A673 (cell line): ENCODE measurements at regions not wholly inside any gene's neighbourhood (a gene's known extent, or its start where the extent isn't known, plus 50 kb on each side); places are given as distances from the start of the nearest gene placed in this dataset.
A peak's percentile ranks its signal among the peaks of the same experiment; 100 is the strongest.

ENCODE experiments used
- BruUV-seq: library from RNA; stranded (reverse); fragments of 400-500 nt; replicated peaks from 2 replicates; lab custom pipeline; 2021; lab: Mats Ljungman, UMichigan
- CTCF ChIA-PET: fragments of 300-600 bp; sonication (Branson Sonifier 250); formaldehyde crosslinking; loops from one replicate; lab custom pipeline; 2022; ENCODE audit warnings: antibody characterized with exemption; lab: Charles Lee
- POLR2A ChIA-PET: fragments of 300-600 bp; sonication (Branson Sonifier 250); formaldehyde crosslinking; loops from one replicate; lab custom pipeline; 2022; ENCODE audit warnings: antibody characterized with exemption; ENCODE audit not compliant: low non-redundant PET; lab: Charles Lee
- DNase-seq: peaks from one replicate; pipeline ENCODE4 v3.0.0-alpha.2; 2015; ENCODE audit warnings: low spot score
- H3K27ac ChIP-seq: fragments of 200-600 bp; sonication (generic); 2 replicates; pipeline ENCODE4 v1.5.1; 2016; ENCODE audit warnings: mixed run types, low read depth, mild to moderate bottlenecking, mixed read lengths, antibody characterized with exemption, low read length; ENCODE audit not compliant: poor library complexity, severe bottlenecking
- H3K27me3 ChIP-seq: fragments of 200-600 bp; sonication (generic); replicated peaks from 2 replicates; pipeline ENCODE4 v1.6.1; 2017; ENCODE audit warnings: mixed run types, low read depth, mild to moderate bottlenecking, mixed read lengths, antibody characterized with exemption, low read length; ENCODE audit not compliant: insufficient read depth, poor library complexity
- H3K36me3 ChIP-seq: fragments of 200-600 bp; sonication (generic); 2 replicates; pipeline ENCODE4 v1.6.1; 2016; ENCODE audit warnings: mixed run types, mild to moderate bottlenecking, mixed read lengths, antibody characterized with exemption, low read length; ENCODE audit not compliant: insufficient read depth, poor library complexity, severe bottlenecking
- H3K4me1 ChIP-seq: fragments of 200-600 bp; sonication (generic); 2 replicates; pipeline ENCODE4 v1.6.1; 2017; ENCODE audit warnings: mixed run types, mild to moderate bottlenecking, mixed read lengths, antibody characterized with exemption, low read length; ENCODE audit not compliant: insufficient read depth, poor library complexity, severe bottlenecking
- H3K4me3 ChIP-seq: fragments of 200-600 bp; sonication (generic); 2 replicates; pipeline ENCODE4 v1.5.1; 2016; ENCODE audit warnings: low read depth, mixed run types, mild to moderate bottlenecking, mixed read lengths, low read length; ENCODE audit not compliant: poor library complexity, severe bottlenecking
- H3K9me3 ChIP-seq: fragments of 200-600 bp; sonication (generic); 2 replicates; pipeline ENCODE4 v1.6.1; 2016; ENCODE audit warnings: mixed run types, low read depth, mild to moderate bottlenecking, mixed read lengths, antibody characterized with exemption, low read length; ENCODE audit not compliant: poor library complexity, severe bottlenecking
- CTCF ChIP-seq: fragments of 300-800, 200-600 bp; sonication (generic); conservative IDR thresholded peaks from 2 replicates; pipeline ENCODE4 v1.5.1; 2017; ENCODE audit warnings: low read depth, mild to moderate bottlenecking, antibody characterized with exemption, low read length, moderate library complexity, mixed read lengths
- EZH2 ChIP-seq: fragments of 200-600 bp; sonication (generic); IDR thresholded peaks from 2 replicates; pipeline ENCODE4 v1.6.1; 2017; ENCODE audit warnings: borderline replicate concordance, low read depth, mild to moderate bottlenecking, mixed read lengths, antibody characterized with exemption, low read length; ENCODE audit not compliant: poor library complexity, severe bottlenecking
- intact Hi-C: fragments of 100-400 bp; cut with micrococcal nuclease; formaldehyde crosslinking; loops from one replicate; pipeline ENCODE4 v1.10.0; 2022; ENCODE audit not compliant: unreplicated experiment

DNA sequence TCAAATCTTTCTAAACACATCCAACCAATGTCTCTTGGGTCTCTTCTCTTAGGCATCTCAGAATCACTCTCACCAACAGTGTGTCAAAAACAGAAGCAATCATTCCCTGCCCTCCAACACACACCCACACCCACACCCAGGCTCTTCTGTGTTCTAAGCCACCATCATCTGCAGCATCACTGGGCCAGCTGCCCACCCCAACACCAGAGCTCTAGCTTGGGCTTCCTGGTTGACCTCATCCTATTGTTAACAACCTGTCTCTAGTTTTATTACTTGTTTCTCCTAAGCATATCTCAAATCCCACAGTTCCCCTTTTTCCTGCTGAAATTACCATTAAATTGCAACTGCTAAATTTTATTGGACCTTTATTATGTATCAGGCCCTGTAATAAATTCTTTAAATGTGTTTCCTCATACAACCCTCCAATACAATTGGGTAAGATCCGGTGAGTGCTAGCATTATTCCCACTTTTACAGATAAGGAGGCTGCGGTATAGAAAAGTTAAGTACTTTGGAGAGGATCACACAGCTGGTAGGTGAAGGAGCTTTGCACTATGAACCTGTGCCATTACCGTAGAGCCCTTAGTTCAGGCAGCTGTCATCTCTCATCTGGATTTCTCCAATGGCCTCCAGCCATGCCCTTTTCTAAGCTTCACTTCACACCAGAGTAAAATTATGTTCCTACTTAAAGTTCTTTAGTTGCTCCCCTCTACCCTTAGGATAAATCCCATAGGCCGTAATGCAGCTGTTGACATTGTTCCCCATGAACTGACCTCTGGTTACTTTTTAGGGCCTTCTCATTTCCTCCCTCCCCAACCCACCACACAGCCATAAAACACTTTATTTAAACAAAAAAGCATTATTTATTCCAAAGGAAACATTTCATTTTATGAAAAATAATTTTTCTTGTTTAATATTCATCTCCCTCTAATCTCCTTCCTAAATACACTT lies 227.7 kb downstream of the B3GLCT start:
- CTCF ChIA-PET, result no interaction called here
- intact Hi-C loops, result no loop called here
- POLR2A ChIA-PET, result no interaction called here

GRCh38 chr13:31431722-31432137 lies 232.0 kb downstream of the B3GLCT start:
- POLR2A ChIA-PET, result no interaction called here
- H3K4me1 ChIP-seq, result no peaks in the 10 kb centered on the region
- no peak overlapping the region for H3K4me3 ChIP-seq
- no peaks in the 10 kb centered on the region for H3K36me3 ChIP-seq
- H3K27me3 ChIP-seq, result no peaks in the 10 kb centered on the region
- no TSS peak for BruUV-seq
- intact Hi-C loops, result loop anchor here (1.0 to 5.0 kb wide), 3 partner anchors 106 to 366 kb away; no protein-coding TSS in a partner anchor
- H3K27ac ChIP-seq, result no peak overlapping the region
- TF ChIP-seq CTCF, result peak; percentile 70
- TF ChIP-seq EZH2, result no peak
- CTCF ChIA-PET, result interaction anchor here (0.8 kb wide), 1 partner anchor 106 kb away, joined by 3 read pairs; no protein-coding TSS in a partner anchor
- DNase-seq, result peak; percentile 54
- H3K9me3 ChIP-seq, result no peaks in the 10 kb centered on the region

More for the DNA sequence above, 227.7 kb downstream of the B3GLCT start:
- Histone ChIP-seq H3K4me3 (no peak overlapping the region), H3K9me3 (no peaks in the 10 kb centered on the region), H3K36me3 (no peaks in the 10 kb centered on the region), H3K4me1 (no peaks in the 10 kb centered on the region), H3K27ac (no peak overlapping the region), H3K27me3 (no peaks in the 10 kb centered on the region)
- no peak for DNase-seq
- BruUV-seq, result no TSS peak
- TF ChIP-seq EZH2 (no peak), CTCF (no peak)

- Histone ChIP-seq H3K4me1 (no peaks in the 10 kb centered on the region), H3K27ac (no peak overlapping the region), H3K4me3 (no peak overlapping the region), H3K36me3 (no peaks in the 10 kb centered on the region), H3K27me3 (no peaks in the 10 kb centered on the region), H3K9me3 (no peaks in the 10 kb centered on the region)
- TF ChIP-seq CTCF (no peak), EZH2 (no peak)
- intact Hi-C loops, result loop anchor here (5.0 kb wide), 2 partner anchors 104 to 364 kb away; no protein-coding TSS in a partner anchor
- no peak for DNase-seq
- POLR2A ChIA-PET, result no interaction called here
- CTCF ChIA-PET, result no interaction called here
- no TSS peak for BruUV-seq
Observed at GRCh38 chr13:31433207-31433606, 233.4 kb downstream of the B3GLCT start.
